ENCODE measurements at regions not wholly inside any gene's neighbourhood (a gene's known extent, or its start where the extent isn't known, plus 50 kb on each side); places are given as distances from the start of the nearest gene placed in this dataset.
"Not testable (repeated sequence)": the region's sequence is repeated elsewhere in the genome, so short reads cannot be mapped to it uniquely, and the experiment has no call there.

DNA sequence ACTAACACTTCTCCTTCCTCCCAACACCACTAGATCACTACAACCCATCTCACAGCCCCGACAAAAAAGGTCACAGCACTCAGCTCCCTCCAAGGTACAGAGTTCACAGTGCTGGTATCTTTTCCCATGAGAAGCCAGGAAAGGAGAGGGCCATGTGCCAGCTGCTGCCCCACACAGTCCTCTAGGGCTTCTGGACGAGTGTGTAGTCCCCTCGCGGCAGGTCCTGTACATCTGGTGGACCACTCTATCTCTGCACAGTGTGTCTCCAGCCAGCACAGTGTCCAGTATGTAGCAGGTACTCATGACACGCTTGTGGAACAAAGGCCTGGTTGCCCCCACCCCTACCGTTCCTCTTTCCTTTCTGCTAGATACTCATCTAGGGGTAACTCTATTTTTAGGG, 134.4 kb upstream of the FOXN3 start:
- no peak for TF ChIP-seq ZFX (IDR thresholded peaks at IDR 0.05; ENCODE audit: borderline replicate concordance)
- no peak for TF ChIP-seq CTCF (IDR thresholded peaks at IDR 0.05)
- H3K27ac ChIP-seq: no peak overlapping the region

DNA sequence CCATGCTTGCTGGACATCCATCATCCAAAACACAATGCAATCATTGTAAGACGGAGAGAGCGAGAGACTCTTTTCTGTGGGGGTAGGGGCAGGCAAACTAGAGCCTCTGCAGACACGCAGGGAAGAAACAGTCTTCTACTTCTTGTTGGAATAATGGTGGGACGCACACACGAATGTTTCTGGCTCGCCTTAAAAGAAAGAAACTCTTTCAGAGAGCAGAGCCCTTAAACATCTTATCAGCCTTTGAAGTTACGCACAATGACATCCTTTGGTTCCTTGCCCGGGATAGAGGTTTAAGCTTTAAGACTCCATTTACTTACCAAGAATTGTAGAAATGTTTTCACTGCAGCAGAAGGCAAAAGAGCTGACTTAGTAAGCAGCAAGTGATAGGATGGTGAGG, 133.8 kb upstream of the FOXN3 start:
- TF ChIP-seq CTCF (IDR thresholded peaks at IDR 0.05) (no peak), ZFX (IDR thresholded peaks at IDR 0.05; ENCODE audit: borderline replicate concordance) (no peak)
- no peak overlapping the region for H3K27ac ChIP-seq

DNA sequence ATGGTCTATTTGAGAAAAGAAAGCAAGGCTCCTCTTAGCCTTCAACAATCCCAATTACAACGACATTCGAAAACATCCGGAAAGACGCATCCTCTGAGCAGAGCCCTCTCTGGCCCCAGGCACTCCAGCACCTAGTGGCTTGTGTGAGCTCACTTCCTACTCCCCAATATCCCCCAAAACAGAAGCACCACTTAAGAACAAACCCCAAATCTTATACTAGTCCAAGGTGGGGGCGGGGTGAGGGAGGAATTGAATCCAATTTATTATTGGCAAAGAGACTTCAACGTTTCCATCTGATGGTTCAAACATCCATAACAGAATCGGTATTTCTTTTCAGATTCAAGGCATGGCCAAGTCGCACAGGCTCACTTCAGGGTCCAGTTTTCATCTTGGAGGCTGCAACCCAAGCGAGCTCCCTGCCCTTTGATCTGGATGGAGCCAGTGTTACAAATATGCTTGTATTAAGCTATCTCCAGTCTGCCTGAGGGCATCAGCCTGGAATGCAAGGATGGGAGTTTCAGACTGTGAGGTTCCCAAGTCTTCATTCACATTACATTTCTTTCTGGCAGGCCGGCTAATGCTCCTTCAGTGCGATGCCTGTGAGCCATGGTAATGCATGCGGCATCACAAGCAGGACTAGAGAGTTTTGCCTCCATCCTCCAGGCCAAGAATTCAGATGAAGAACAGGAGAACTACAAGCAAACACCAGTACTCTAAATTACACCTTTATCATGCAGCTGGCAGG, 132.5 kb upstream of the FOXN3 start:
- H3K27ac ChIP-seq: no peak overlapping the region
- TF ChIP-seq CTCF (IDR thresholded peaks at IDR 0.05): no peak
- no peak for TF ChIP-seq ZFX (IDR thresholded peaks at IDR 0.05; ENCODE audit: borderline replicate concordance)

GRCh38 chr14:89547047-89547446, 130.0 kb upstream of the FOXN3 start:
- H3K27ac ChIP-seq: not testable (repeated sequence)

- H3K27ac ChIP-seq: no peak overlapping the region
- TF ChIP-seq CTCF (IDR thresholded peaks at IDR 0.05): no peak
- no peak for TF ChIP-seq ZFX (IDR thresholded peaks at IDR 0.05; ENCODE audit: borderline replicate concordance)
Measured at GRCh38 chr14:89544636-89545301, 127.7 kb upstream of the FOXN3 start.

- no peak overlapping the region for H3K27ac ChIP-seq
- TF ChIP-seq ZFX (IDR thresholded peaks at IDR 0.05; ENCODE audit: borderline replicate concordance): no peak
- TF ChIP-seq CTCF (IDR thresholded peaks at IDR 0.05): no peak
Measured at GRCh38 chr14:89543425-89543790, 126.4 kb upstream of the FOXN3 start.

GRCh38 chr14:89542786-89543424, 125.9 kb upstream of the FOXN3 start:
- H3K27ac ChIP-seq: no peak overlapping the region
- no peak for TF ChIP-seq ZFX (IDR thresholded peaks at IDR 0.05; ENCODE audit: borderline replicate concordance)
- TF ChIP-seq CTCF (IDR thresholded peaks at IDR 0.05): no peak
